WTC11 (cell line): ENCODE measurements at regions not wholly inside any gene's neighbourhood (a gene's known extent, or its start where the extent isn't known, plus 50 kb on each side); places are given as distances from the start of the nearest gene placed in this dataset.

Experiments
- ATAC-seq: fragments of 200-7000 bp; cut with Tn5 transposase; 2 replicates; pipeline ENCODE4 v1.10.0; 2021; ENCODE audit warnings: mild to moderate bottlenecking, moderate library complexity
- CTCF ChIA-PET: fragments of 300-600 bp; sonication (Branson Sonifier 250); formaldehyde crosslinking; loops from one replicate; lab custom pipeline; 2021; ENCODE audit warnings: antibody characterized with exemption; lab: Charles Lee
- POLR2A ChIA-PET: fragments of 350-600 bp; sonication (Branson Sonifier 250); formaldehyde crosslinking; loops from one replicate; lab custom pipeline; 2021; ENCODE audit warnings: antibody characterized with exemption; lab: Charles Lee
- DNase-seq: peaks from one replicate; pipeline ENCODE4 v3.0.0; 2021; ENCODE audit warnings: low spot score
- H3K27ac Mint-ChIP-seq: 2 replicates; pipeline ENCODE4 v1.8.0; 2021; ENCODE audit warnings: mixed read lengths
- H3K27me3 Mint-ChIP-seq: 2 replicates; pipeline ENCODE4 v1.8.0; 2021; ENCODE audit warnings: low read depth, mild to moderate bottlenecking, moderate library complexity, mixed read lengths
- H3K36me3 Mint-ChIP-seq: 2 replicates; pipeline ENCODE4 v1.8.0; 2021; ENCODE audit warnings: mixed read lengths
- H3K4me1 Mint-ChIP-seq: 2 replicates; pipeline ENCODE4 v1.8.0; 2022; ENCODE audit warnings: mixed read lengths
- H3K4me3 Mint-ChIP-seq: 2 replicates; pipeline ENCODE4 v1.8.0; 2021; ENCODE audit warnings: mild to moderate bottlenecking, moderate library complexity, mixed read lengths
- H3K9me3 Mint-ChIP-seq: 2 replicates; pipeline ENCODE4 v1.8.0; 2021; ENCODE audit warnings: mixed read lengths
- AR ChIP-seq: fragments of 250-450 bp; sonication (Bioruptor Pico); IDR thresholded peaks from 2 replicates; pipeline ENCODE4 v1.9.0; 2021; ENCODE audit warnings: mild to moderate bottlenecking
- CBFB ChIP-seq: sonication (generic); formaldehyde crosslinking; IDR thresholded peaks from 2 replicates; pipeline ENCODE4 v1.8.1; 2022; ENCODE audit warnings: mild to moderate bottlenecking, low read depth, missing genetic modification reagents
- CTCF ChIP-seq: fragments of 200-600 bp; IDR thresholded peaks from 2 replicates; pipeline ENCODE4 v1.8.0; 2022; ENCODE audit warnings: antibody characterized with exemption
- E2F5 ChIP-seq: sonication (generic); formaldehyde crosslinking; IDR thresholded peaks from 2 replicates; pipeline ENCODE4 v1.8.1; 2022; ENCODE audit warnings: mild to moderate bottlenecking, moderate library complexity, missing genetic modification reagents
- GTF2I ChIP-seq: fragments of 250-450 bp; sonication (Bioruptor Pico); conservative IDR thresholded peaks from 2 replicates; pipeline ENCODE4 v1.4.0; 2021; ENCODE audit warnings: mild to moderate bottlenecking
- HMGXB4 ChIP-seq: sonication (generic); formaldehyde crosslinking; IDR thresholded peaks from 2 replicates; pipeline ENCODE4 v1.8.1; 2023; ENCODE audit warnings: mild to moderate bottlenecking, moderate library complexity, missing genetic modification reagents
- IRF1 ChIP-seq: sonication (generic); formaldehyde crosslinking; IDR thresholded peaks from 2 replicates; pipeline ENCODE4 v1.8.0; 2023; ENCODE audit warnings: missing genetic modification reagents
- MXD4 ChIP-seq: fragments of 250-450 bp; sonication (Bioruptor Pico); IDR thresholded peaks from 2 replicates; pipeline ENCODE4 v1.8.0; 2021; ENCODE audit warnings: mild to moderate bottlenecking, moderate library complexity, borderline replicate concordance
- NR3C1 ChIP-seq: sonication (generic); formaldehyde crosslinking; conservative IDR thresholded peaks from 2 replicates; pipeline ENCODE4 v1.8.1; 2023; ENCODE audit warnings: low read depth, mild to moderate bottlenecking, missing genetic modification reagents
- PREB ChIP-seq: sonication (generic); formaldehyde crosslinking; IDR thresholded peaks from 2 replicates; pipeline ENCODE4 v1.8.1; 2022; ENCODE audit warnings: mild to moderate bottlenecking, missing genetic modification reagents, moderate library complexity, borderline replicate concordance
- SMAD4 ChIP-seq: sonication (generic); formaldehyde crosslinking; IDR thresholded peaks from 2 replicates; pipeline ENCODE4 v1.8.0; 2022; ENCODE audit warnings: mild to moderate bottlenecking, missing genetic modification reagents
- TCF7 ChIP-seq: sonication (generic); formaldehyde crosslinking; IDR thresholded peaks from 2 replicates; pipeline ENCODE4 v1.8.0; 2022; ENCODE audit warnings: mild to moderate bottlenecking, low read depth, missing genetic modification reagents, moderate library complexity
- USF1 ChIP-seq: sonication (generic); formaldehyde crosslinking; IDR thresholded peaks from 2 replicates; pipeline ENCODE4 v1.8.0; 2022; ENCODE audit warnings: mild to moderate bottlenecking, missing genetic modification reagents
- USF2 ChIP-seq: sonication (generic); formaldehyde crosslinking; IDR thresholded peaks from 2 replicates; pipeline ENCODE4 v1.8.1; 2023; ENCODE audit warnings: mild to moderate bottlenecking, missing genetic modification reagents, moderate library complexity
- ZBTB21 ChIP-seq: sonication (generic); formaldehyde crosslinking; IDR thresholded peaks from 2 replicates; pipeline ENCODE4 v1.8.1; 2023; ENCODE audit warnings: mild to moderate bottlenecking, missing genetic modification reagents, borderline replicate concordance
- ZNF263 ChIP-seq: sonication (generic); formaldehyde crosslinking; IDR thresholded peaks from 2 replicates; pipeline ENCODE4 v1.8.1; 2022; ENCODE audit warnings: low read depth, mild to moderate bottlenecking, moderate library complexity, missing genetic modification reagents
- ZNF396 ChIP-seq: fragments of 250-450 bp; sonication (Bioruptor Pico); IDR thresholded peaks from 2 replicates; pipeline ENCODE4 v1.8.0; 2021; ENCODE audit warnings: mild to moderate bottlenecking, moderate library complexity, borderline replicate concordance
- ZNF532 ChIP-seq: fragments of 250-450 bp; sonication (Bioruptor Pico); IDR thresholded peaks from 2 replicates; pipeline ENCODE4 v1.9.0; 2021; ENCODE audit warnings: mild to moderate bottlenecking, borderline replicate concordance

- Mint-ChIP-seq H3K9me3 (peaks cover 27% of the 10 kb centered on the region), H3K36me3 (peaks cover 20% of the 10 kb centered on the region), H3K4me1 (no peaks in the 10 kb centered on the region), H3K27me3 (no peaks in the 10 kb centered on the region), H3K4me3 (no peak overlapping the region), H3K27ac (no peak overlapping the region)
- DNase-seq (no peak), ATAC-seq (no peak)
- ChIA-PET CTCF (no interaction called here), POLR2A (no interaction called here)
- TF ChIP-seq ZNF263: no peak
- TF ChIP-seq MXD4 (CRISPR knock-in tag): no peak
- no peak for TF ChIP-seq IRF1
- no peak for TF ChIP-seq ZNF396 (CRISPR knock-in tag)
- no peak for TF ChIP-seq AR (CRISPR knock-in tag)
- no peak for TF ChIP-seq GTF2I (CRISPR knock-in tag)
- no peak for TF ChIP-seq NR3C1 (CRISPR knock-in tag)
- TF ChIP-seq PREB (CRISPR knock-in tag): no peak
- TF ChIP-seq USF1: no peak
- TF ChIP-seq ZBTB21 (CRISPR knock-in tag): no peak
- TF ChIP-seq ZNF532 (CRISPR knock-in tag): no peak
- TF ChIP-seq CBFB: no peak
- no peak for TF ChIP-seq TCF7 (CRISPR knock-in tag)
- no peak for TF ChIP-seq USF2
These were observed 546.0 kb upstream of the PCDH9 start for GRCh38 chr13:67776151-67776550.

- Mint-ChIP-seq H3K27me3 (no peaks in the 10 kb centered on the region), H3K36me3 (peaks cover 20% of the 10 kb centered on the region), H3K4me1 (no peaks in the 10 kb centered on the region), H3K9me3 (peaks cover 27% of the 10 kb centered on the region), H3K4me3 (no peak overlapping the region), H3K27ac (no peak overlapping the region)
- no peak for TF ChIP-seq E2F5
- no peak for TF ChIP-seq CTCF
- no peak for TF ChIP-seq HMGXB4 (CRISPR knock-in tag)
- no peak for TF ChIP-seq SMAD4 (CRISPR knock-in tag)
- no peak for ATAC-seq
- ChIA-PET POLR2A (no interaction called here), CTCF (no interaction called here)
- DNase-seq: no peak
These were observed 545.2 kb upstream of the PCDH9 start for GRCh38 chr13:67775359-67775758.
